Activated T-cell treated with anti-CD3 and anti-CD28 coated beads for 1 hour (primary cell): ENCODE measurements at regions not wholly inside any gene's neighbourhood (a gene's known extent, or its start where the extent isn't known, plus 50 kb on each side); places are given as distances from the start of the nearest gene placed in this dataset.
"Not testable (repeated sequence)": the region's sequence is repeated elsewhere in the genome, so short reads cannot be mapped to it uniquely, and the experiment has no call there.

Experiments used
- DNase-seq: peaks from one replicate; pipeline ENCODE4 v3.0.0-alpha.2; 2020; ENCODE audit warnings: low read depth

GRCh38 chrX:43225626-43226328 lies 430.3 kb upstream of the MAOA start:
- no peak for DNase-seq

GRCh38 chrX:43238461-43238945 lies 417.6 kb upstream of the MAOA start:
- no peak for DNase-seq

GRCh38 chrX:43239356-43239755 lies 416.7 kb upstream of the MAOA start:
- no peak for DNase-seq

- no peak for DNase-seq
These were observed 400.5 kb upstream of the MAOA start for GRCh38 chrX:43255596-43255995.

- DNase-seq = no peak
These were observed 389.6 kb upstream of the MAOA start for GRCh38 chrX:43266487-43266886.

- no peak for DNase-seq
These were observed 388.4 kb upstream of the MAOA start for GRCh38 chrX:43267652-43268051.

GRCh38 chrX:43269201-43269600 lies 386.9 kb upstream of the MAOA start:
- no peak for DNase-seq

GRCh38 chrX:43277879-43278278 lies 378.2 kb upstream of the MAOA start:
- DNase-seq = no peak

GRCh38 chrX:43278440-43278839 lies 377.7 kb upstream of the MAOA start:
- DNase-seq = no peak

- DNase-seq = no peak
These were observed 376.7 kb upstream of the MAOA start for GRCh38 chrX:43279341-43279808.

GRCh38 chrX:43283187-43283586 lies 372.9 kb upstream of the MAOA start:
- DNase-seq = no peak

GRCh38 chrX:43311625-43312024 lies 344.5 kb upstream of the MAOA start:
- not testable (repeated sequence) for DNase-seq

GRCh38 chrX:43313035-43313434 lies 343.1 kb upstream of the MAOA start:
- DNase-seq = no peak

GRCh38 chrX:43314525-43314924 lies 341.6 kb upstream of the MAOA start:
- DNase-seq = no peak

- no peak for DNase-seq
These were observed 340.5 kb upstream of the MAOA start for GRCh38 chrX:43315622-43316021.

GRCh38 chrX:43316146-43316545 lies 340.0 kb upstream of the MAOA start:
- no peak for DNase-seq

GRCh38 chrX:43317378-43317777 lies 338.7 kb upstream of the MAOA start:
- no peak for DNase-seq

- DNase-seq = no peak
These were observed 327.6 kb upstream of the MAOA start for GRCh38 chrX:43328358-43328946.

- DNase-seq = no peak
These were observed 322.6 kb upstream of the MAOA start for GRCh38 chrX:43333543-43333942.

- DNase-seq = no peak
These were observed 310.9 kb upstream of the MAOA start for GRCh38 chrX:43345166-43345565.

- no peak for DNase-seq
These were observed 306.7 kb upstream of the MAOA start for GRCh38 chrX:43349363-43349762.

- DNase-seq = no peak
These were observed 305.2 kb upstream of the MAOA start for GRCh38 chrX:43350935-43351334.

GRCh38 chrX:43357741-43358140 lies 298.4 kb upstream of the MAOA start:
- DNase-seq = no peak

GRCh38 chrX:43373032-43373431 lies 283.1 kb upstream of the MAOA start:
- no peak for DNase-seq
